Right cardiac atrium (tissue), 5 donors: ENCODE measurements at regions not wholly inside any gene's neighbourhood (a gene's known extent, or its start where the extent isn't known, plus 50 kb on each side); places are given as distances from the start of the nearest gene placed in this dataset.
A peak's percentile ranks its signal among the peaks of the same experiment; 100 is the strongest.
"Not testable (repeated sequence)": the region's sequence is repeated elsewhere in the genome, so short reads cannot be mapped to it uniquely, and the experiment has no call there.

Experiments used
- ATAC-seq, 2 donors: fragments of 200-7000 bp; cut with Tn5 transposase; one replicate each; pipeline versions ENCODE4 v1.8.0 to v1.9.1; 2020; ENCODE audit warnings: moderate library complexity in 2 of 2, mild to moderate bottlenecking in 1 of 2
- DNase-seq, 3 donors: peaks; one replicate each; pipeline ENCODE4 v3.0.0-alpha.2; 2020
- H3K27ac ChIP-seq: one replicate; pipeline ENCODE4 v1.5.1; 2013; ENCODE audit warnings: mild to moderate bottlenecking, low read length, control low read depth, moderate library complexity
- H3K27me3 ChIP-seq: one replicate; pipeline ENCODE4 v1.6.1; 2013; ENCODE audit not compliant: control insufficient read depth, insufficient read depth
- H3K4me1 ChIP-seq: one replicate; pipeline ENCODE4 v1.6.1; 2013; ENCODE audit warnings: low read length; ENCODE audit not compliant: control insufficient read depth, insufficient read depth
- H3K4me3 ChIP-seq: one replicate; pipeline ENCODE4 v1.5.1; 2013; ENCODE audit warnings: low read length, control low read depth
- H3K9me3 ChIP-seq: one replicate; pipeline ENCODE4 v1.6.1; 2013; ENCODE audit warnings: low read length; ENCODE audit not compliant: control insufficient read depth
- WGBS: extraction: QIAGEN DNeasy Blood & Tissue Kit; methylation state at CpG from one replicate; pipeline ENCODE4 v1.1.7; 2013; 5-methylcytosine and 5-hydroxymethylcytosine counted together
- intact Hi-C, 4 donors: fragments of 100-400 bp; cut with DNase I; formaldehyde crosslinking; loops; one replicate each; pipeline versions ENCODE4 v1.11.0 to v1.14.0; 2022 to 2023
- donor health status: healthy with polysubstance abuse.
- donor health status: DM: no; HTN: yes; CAD: no.
- donor health status: DM: no; HTN: no; CAD: no.
- donor health status: DM: no; HTN: yes; CAD: no; lungs with severe emphysema.
- donor health status: DM: yes; HTN: yes; CAD: no.

DNA sequence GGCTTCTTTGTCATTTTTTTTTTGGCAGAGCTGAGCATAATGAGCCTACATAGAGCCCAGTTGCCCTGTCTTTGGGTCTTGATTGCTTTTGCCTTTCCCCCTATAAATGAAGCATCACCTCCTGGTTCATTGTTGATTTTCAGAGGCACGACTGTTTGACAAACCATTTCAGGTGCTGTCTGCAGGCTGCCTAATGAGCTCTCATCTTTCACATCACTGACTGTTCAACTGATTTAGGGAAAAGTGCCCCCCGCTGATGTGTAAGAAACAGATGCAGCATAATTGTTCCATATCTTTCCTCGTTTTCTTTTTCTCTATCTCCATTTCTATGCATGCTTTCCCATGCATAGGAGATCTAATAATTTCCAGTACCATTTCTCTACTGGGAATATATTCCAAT is 338.6 kb downstream of the TMEM38B start:
- ATAC-seq (no peak), DNase-seq (no peak)
- intact Hi-C loops, result no loop called here
- Histone ChIP-seq H3K4me3 (no peak overlapping the region), H3K9me3 (no peaks in the 10 kb centered on the region), H3K4me1 (no peaks in the 10 kb centered on the region), H3K27ac (no peak overlapping the region), H3K27me3 (no peaks in the 10 kb centered on the region)
- WGBS, result 78% methylated on average over 3 of the region's 3 CpGs

GRCh38 chr9:106035806-106036205 is 341.5 kb downstream of the TMEM38B start:
- H3K9me3 ChIP-seq, result no peaks in the 10 kb centered on the region
- no peaks in the 10 kb centered on the region for H3K4me1 ChIP-seq
- H3K27me3 ChIP-seq, result no peaks in the 10 kb centered on the region
- DNase-seq (no peak), ATAC-seq (no peak)
- H3K4me3 ChIP-seq, result no peak overlapping the region
- intact Hi-C loops, result no loop called here
- no peak overlapping the region for H3K27ac ChIP-seq

- H3K4me1 ChIP-seq, result no peaks in the 10 kb centered on the region
- H3K4me3 ChIP-seq, result no peak overlapping the region
- WGBS, result 91% methylated on average over 1 of the region's 1 CpG
- intact Hi-C loops, result no loop called here
- H3K9me3 ChIP-seq, result no peaks in the 10 kb centered on the region
- H3K27me3 ChIP-seq, result no peaks in the 10 kb centered on the region
- ATAC-seq (peak in 1 of 2 donors; percentile 36), DNase-seq (no peak)
- no peak overlapping the region for H3K27ac ChIP-seq
Observed at GRCh38 chr9:106038266-106039001, 344.1 kb downstream of the TMEM38B start.

DNA sequence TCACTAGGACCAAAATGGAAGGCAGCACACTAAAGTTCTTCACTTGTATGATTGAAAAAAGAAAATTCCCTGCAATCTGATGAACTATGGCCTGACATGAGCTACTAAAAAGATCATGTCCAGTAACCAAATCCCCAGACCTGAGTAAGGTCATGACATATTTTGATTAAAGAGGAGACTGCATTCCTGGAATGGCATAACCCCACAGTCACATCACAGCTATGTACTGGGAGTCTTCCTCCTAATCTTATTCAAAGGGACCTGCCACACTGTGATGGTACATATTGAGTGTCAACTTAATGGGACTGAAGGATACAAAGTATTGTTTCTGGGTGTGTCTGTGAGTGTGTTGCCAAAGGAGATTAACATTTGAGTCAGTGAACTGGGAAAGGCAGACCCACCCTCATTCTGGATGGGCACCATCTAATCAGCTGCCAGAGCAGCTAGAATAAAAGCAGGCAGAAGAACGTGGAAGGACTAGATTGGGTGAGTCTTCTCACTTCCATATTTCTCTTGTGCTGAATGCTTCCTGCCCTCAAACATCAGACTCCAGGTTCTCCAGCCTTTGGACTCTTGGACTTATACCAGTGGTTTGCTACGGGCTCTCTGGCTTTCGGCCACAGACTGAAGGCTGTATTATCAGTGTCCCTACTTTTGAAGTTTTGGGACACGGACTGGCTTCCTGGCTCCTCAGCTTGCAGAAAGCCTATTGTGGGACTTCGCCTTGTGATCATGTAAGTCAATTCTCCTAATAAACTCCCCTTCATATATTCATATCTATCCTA is 345.0 kb downstream of the TMEM38B start:
- intact Hi-C loops, result no loop called here
- WGBS, result 76% methylated on average over 5 of the region's 5 CpGs
- no peak for ATAC-seq

GRCh38 chr9:106041920-106042319 is 347.6 kb downstream of the TMEM38B start:
- H3K27me3 ChIP-seq, DNase-seq, H3K27ac ChIP-seq, H3K9me3 ChIP-seq, ATAC-seq, H3K4me1 ChIP-seq, intact Hi-C loops, H3K4me3 ChIP-seq: not testable (repeated sequence)
- WGBS, result 94% methylated on average over 1 of the region's 1 CpG

More for the DNA sequence above, 345.0 kb downstream of the TMEM38B start:
- Histone ChIP-seq H3K4me3 (no peak overlapping the region), H3K27ac (no peak overlapping the region), H3K4me1 (no peaks in the 10 kb centered on the region), H3K27me3 (no peaks in the 10 kb centered on the region), H3K9me3 (no peaks in the 10 kb centered on the region)
- no peak for DNase-seq

DNA sequence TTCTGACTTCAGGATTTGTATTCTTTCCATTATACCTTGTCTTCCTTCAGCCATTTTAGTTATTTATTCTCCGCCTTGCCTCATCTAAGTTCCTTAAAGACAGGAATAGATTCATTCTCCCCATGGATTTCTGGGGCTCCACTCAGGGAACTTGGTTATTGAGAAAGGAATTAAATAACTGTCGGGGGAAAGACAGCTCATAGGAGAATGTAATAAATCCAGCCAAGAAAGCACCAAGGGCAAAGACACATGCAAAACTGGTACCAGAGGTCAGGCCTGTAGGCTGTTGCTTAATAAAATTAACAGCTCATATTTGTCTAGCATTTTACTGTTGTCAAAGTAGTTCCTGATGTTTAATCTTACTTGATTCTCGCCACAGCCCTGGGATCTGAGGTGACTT is 357.2 kb downstream of the TMEM38B start:
- H3K27me3 ChIP-seq, result no peaks in the 10 kb centered on the region
- WGBS, result 76% methylated on average over 3 of the region's 3 CpGs
- no peak for ATAC-seq
- no peaks in the 10 kb centered on the region for H3K9me3 ChIP-seq
- no peak overlapping the region for H3K4me3 ChIP-seq
- no peak overlapping the region for H3K27ac ChIP-seq
- no peaks in the 10 kb centered on the region for H3K4me1 ChIP-seq
- intact Hi-C loops, result no loop called here
- no peak for DNase-seq

- Histone ChIP-seq H3K4me1 (no peaks in the 10 kb centered on the region), H3K4me3 (no peak overlapping the region), H3K9me3 (no peaks in the 10 kb centered on the region), H3K27me3 (no peaks in the 10 kb centered on the region), H3K27ac (no peak overlapping the region)
- 88% methylated on average over 2 of the region's 2 CpGs for WGBS
- intact Hi-C loops, result no loop called here
- DNase-seq (no peak), ATAC-seq (no peak)
Observed at GRCh38 chr9:106052166-106052565, 357.8 kb downstream of the TMEM38B start.

DNA sequence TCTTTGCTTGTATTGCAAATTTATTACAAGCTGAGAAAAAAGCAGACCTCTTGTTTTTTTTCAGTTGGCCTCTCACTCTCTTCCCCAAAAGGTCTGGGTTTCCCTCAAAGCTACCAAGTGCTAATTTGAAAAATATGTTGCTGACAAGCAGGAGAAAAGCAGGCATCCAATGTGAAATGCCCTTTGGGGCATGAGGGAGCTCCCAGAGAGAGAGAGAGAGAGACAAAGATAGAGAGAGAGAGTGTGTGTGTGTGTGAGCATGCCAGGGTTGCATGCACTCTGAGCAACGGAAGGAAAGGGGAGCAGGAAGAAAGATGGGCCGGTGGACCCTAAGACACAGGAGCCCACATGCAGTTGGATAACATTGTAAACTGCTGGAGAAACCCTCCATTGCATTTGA is 358.4 kb downstream of the TMEM38B start:
- no peak overlapping the region for H3K4me3 ChIP-seq
- DNase-seq (no peak), ATAC-seq (no peak)
- H3K9me3 ChIP-seq, result no peaks in the 10 kb centered on the region
- H3K27ac ChIP-seq, result no peak overlapping the region
- intact Hi-C loops, result no loop called here
- H3K4me1 ChIP-seq, result no peaks in the 10 kb centered on the region
- H3K27me3 ChIP-seq, result no peaks in the 10 kb centered on the region
- 73% methylated on average over 2 of the region's 2 CpGs for WGBS

GRCh38 chr9:106056328-106056727 is 362.0 kb downstream of the TMEM38B start:
- H3K4me1 ChIP-seq, result no peaks in the 10 kb centered on the region
- H3K27ac ChIP-seq, result no peak overlapping the region
- H3K27me3 ChIP-seq, result no peaks in the 10 kb centered on the region
- ATAC-seq (no peak), DNase-seq (no peak)
- no peak overlapping the region for H3K4me3 ChIP-seq
- H3K9me3 ChIP-seq, result no peaks in the 10 kb centered on the region
- intact Hi-C loops, result no loop called here

DNA sequence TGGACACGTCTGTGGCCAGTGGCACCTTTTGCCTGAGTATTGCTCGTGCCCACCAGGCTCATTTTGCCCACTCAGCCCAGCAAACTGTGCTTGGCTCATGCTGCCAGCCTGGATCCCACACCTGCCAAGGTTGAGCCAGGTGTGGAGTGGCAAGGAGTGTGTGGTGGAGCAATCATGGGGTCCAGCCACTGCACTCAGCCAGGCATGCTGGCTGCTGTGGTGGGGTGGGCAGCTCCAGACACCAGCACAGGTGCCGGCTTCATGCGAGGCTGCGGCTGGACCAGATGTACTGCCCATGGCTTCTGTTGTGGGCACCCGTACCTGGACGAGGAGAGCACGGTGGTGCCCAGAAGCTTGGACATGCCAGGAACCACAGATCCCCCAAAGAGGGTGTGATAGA is 364.1 kb downstream of the TMEM38B start:
- no peak overlapping the region for H3K4me3 ChIP-seq
- no peaks in the 10 kb centered on the region for H3K9me3 ChIP-seq
- ATAC-seq, result no peak
- H3K4me1 ChIP-seq, result no peaks in the 10 kb centered on the region
- H3K27me3 ChIP-seq, result no peaks in the 10 kb centered on the region
- 95% methylated on average over 8 of the region's 8 CpGs for WGBS
- H3K27ac ChIP-seq, result no peak overlapping the region
- peak in 1 of 3 donors; percentile 28 for DNase-seq
- intact Hi-C loops, result no loop called here

DNA sequence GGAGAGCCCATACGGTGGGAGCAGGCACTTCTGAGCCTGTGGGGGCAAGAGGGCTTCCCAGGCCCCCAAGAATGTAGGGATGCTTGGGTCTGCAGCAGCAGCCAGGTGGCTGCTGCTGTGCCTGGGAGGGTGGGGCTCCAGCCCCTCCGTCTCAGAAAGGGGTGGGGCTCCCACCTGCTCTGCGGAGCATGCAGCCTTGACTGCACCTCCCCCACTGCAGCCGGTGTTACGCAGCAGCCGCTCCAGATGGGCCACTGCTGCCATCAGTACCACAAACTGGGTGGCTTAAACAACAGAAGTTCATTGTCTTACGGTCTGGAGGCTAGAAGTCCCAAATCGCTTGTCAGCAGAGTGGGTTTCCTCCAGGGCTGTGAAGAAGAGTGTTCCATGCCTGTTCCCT is 365.5 kb downstream of the TMEM38B start:
- WGBS, result 92% methylated on average over 8 of the region's 8 CpGs
- H3K27me3 ChIP-seq, result no peaks in the 10 kb centered on the region
- no peaks in the 10 kb centered on the region for H3K9me3 ChIP-seq
- DNase-seq (peak in 1 of 3 donors; percentile 32), ATAC-seq (no peak)
- H3K4me1 ChIP-seq, result no peaks in the 10 kb centered on the region
- H3K27ac ChIP-seq, result no peak overlapping the region
- intact Hi-C loops, result no loop called here
- no peak overlapping the region for H3K4me3 ChIP-seq
